GM21825 (cell line): ENCODE measurements at regions not wholly inside any gene's neighbourhood (a gene's known extent, or its start where the extent isn't known, plus 50 kb on each side); places are given as distances from the start of the nearest gene placed in this dataset.

Source experiments
- ATAC-seq: cut with Tn5 transposase; IDR thresholded peaks from one replicate; pipeline ENCODE4 v1.9.1; 2021; ENCODE audit warnings: mild to moderate bottlenecking, moderate library complexity; ENCODE audit not compliant: unreplicated experiment

DNA sequence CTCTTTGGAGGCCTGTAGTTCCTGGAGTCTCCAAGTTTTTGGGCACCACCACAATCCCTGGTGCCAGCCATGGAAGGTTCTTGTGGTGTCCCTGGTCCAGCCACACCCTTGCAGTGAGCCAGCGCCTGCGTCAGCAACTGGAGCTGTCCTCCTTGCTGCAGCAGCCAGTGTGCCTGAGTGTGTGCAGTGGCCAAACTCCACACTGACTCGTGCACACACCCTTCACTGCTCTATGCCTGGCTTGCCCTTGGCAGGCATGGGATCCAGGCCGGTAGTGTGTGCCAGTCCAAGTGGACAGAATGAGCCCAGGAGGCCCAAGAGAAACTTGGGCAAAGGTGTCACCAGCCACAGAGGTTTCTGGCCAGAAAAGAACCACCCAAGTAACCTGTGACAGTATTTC lies 1074.0 kb downstream of the PCDH18 start:
- ATAC-seq, result no peak

DNA sequence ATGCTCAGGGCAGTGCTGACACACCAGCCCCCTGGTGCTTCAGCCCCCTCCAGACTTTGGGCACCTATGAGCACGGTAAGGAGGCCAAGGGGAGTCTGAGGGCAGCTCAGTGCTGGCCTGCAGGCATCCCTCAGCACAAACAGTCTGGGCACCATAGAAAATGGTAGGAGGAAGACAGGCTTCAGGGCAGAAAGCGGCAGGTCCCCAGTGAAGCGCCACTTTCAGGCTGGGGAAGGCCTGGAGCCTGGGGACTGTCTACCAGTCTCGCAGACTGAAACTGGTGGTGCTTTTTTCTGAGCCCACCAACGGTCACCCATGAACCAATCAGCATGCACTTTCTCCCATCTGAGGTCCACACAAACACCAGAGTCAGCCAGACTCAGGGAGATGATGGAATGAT lies 1074.7 kb downstream of the PCDH18 start:
- ATAC-seq, result no peak

DNA sequence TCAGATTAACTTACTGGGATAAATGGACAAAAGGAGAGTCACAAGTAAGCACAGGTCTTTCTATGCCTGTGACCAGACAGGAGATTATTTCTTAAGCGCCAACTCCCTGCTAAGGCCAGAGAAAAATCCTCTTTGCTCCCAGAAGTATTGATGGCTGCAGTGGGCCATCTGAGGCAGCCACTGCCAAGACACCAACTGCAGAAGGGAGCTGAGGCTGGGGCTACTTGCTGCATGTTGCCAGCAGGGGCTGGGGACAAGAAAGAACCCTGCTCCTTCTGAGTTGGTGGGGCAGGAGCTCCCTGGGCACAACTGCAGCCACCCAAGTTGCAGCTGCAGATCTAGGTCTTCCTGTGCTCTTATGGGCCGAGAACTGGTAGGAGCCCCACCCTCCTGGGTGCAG lies 1075.3 kb downstream of the PCDH18 start:
- no peak for ATAC-seq

DNA sequence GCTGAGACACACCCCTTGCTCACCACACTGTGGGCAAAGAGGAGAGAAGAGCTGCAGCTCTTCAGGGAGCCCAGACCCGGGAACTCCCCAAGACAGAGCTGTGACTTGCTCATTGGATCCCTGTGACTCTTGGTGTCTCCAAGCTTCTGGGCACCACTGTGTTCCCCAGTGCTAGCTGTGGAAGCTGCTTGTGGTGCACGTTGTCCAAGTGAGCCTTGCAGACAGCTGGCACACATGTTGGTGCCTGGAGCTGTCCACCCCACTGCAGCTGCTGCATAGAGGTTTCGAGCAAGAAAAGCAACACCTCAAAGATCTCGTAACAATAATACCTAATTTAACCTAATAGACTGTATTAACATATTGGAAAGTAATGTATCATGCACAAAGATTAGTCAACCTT lies 1089.3 kb downstream of the PCDH18 start:
- no peak for ATAC-seq

DNA sequence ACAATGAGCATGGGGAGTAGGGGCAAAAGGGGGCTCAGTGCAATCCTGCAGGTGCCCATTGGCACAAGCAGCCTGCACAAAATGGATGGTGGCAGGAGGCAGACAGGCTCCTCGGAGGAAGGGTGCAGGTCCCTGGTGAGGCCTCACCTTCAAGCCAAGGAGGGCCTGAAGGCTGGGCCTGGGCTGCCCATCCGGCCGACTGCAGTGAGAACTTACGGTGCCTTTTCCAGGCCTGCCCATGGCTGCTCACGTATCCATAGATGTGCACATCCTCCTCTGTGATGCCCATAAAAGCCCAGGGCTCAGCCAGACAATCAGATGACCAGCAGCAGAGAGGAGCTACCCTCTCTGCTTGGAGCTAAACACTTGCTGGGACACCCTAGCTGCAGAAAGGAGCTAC lies 1089.8 kb downstream of the PCDH18 start:
- no peak for ATAC-seq

DNA sequence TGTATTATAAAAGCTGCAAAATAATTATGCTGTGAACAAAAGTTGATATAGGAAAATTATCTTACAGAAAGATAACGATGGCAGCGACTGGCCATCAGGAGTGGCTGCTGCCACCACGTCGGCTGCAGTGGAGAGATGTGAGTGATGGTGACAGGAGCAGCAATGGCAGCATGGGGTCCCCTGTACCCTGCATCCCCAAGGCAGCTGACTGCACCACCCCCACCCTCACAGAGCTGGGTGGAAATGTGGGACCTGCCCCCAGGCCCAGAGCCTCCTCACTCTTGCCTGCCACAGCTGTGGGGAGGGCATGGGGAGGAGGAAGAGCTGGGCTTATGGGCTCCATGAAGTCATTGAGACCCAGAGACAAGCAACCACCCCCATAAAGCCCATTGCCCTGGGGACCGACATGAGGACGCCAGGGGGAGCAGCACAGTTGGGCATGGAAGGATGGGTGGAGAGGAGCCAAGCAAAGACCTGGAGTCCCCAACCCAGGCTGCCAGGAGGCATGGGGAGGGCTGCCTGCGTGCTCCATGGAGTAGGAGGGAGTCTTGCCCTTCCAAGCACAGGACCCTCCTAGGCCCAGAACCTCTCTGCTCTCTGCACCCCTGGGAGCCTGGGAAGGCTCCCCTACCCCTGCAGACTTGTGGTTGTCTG lies 1090.5 kb downstream of the PCDH18 start:
- no peak for ATAC-seq

DNA sequence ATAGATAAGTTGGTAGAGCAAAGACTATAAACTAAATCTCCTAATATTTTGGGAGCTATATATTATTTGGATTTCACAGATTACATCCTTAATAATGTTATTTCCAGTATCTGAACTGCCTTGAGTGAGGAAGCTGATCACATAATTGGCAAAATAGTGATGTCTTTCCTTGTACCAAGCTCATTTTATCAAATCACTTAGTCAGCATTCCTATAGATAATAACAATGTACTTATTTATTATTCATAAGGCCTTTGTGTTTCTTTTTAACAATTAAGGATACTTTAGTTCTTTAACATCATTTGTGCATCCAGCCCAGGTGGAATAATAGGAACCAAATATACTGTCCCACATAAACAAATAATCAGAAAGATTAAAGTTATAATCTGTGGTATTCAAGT lies 1093.6 kb downstream of the PCDH18 start:
- no peak for ATAC-seq

DNA sequence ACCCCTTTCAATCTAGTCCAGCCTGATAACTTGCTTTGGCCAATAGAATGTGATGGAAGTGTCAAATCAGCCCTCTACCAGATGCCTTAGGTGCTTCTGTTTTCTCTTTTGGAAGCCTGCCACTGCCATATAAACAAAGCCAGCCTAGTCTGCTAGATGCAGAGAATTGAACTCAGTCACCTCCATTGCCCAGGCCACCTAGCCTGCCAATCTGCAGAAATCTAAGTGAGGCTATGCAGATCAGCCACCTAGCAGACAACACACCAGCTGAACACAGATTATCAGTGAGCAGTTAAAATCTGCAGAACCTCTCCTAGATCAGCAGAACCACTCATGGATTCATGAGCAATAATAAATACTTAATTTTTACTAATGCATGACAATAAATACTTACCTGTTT lies 1108.2 kb downstream of the PCDH18 start:
- ATAC-seq, result no peak

DNA sequence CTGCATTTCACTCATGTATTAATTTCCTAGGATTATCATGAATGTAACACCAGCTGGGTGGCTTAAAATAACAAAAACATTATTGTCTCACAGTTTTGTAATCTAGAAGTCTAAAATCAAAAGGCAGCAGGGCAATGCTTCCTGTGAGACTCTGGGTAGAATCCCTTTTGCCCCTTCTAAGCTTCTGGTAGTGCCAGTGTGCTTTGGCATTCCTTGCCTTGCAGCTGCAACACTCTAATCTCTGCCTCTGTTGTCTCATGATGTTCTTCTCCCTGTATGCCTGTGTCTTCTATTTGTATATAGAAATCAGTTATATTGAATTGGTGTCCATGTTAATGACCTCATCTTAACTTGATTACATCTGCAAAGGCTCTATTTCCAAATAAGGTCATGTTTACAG lies 1117.3 kb downstream of the PCDH18 start:
- no peak for ATAC-seq

DNA sequence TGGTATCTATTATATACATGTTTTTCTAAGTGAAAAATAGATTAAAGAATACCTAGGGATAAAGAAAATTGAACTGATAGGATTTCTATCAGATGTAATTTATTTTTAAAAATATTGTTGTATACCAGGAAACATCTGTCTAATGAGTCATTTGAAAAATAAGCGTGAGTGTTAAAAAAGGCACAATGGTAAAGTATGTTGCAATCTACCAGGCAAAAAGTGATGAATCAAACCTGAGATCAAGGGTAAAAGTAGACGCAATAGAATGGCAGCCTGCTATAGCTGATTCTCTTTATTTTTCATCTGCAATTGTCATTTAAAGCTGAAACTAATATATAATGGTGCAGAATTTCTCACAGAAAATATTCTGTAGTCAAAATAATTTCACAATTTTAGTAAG lies 1119.6 kb downstream of the PCDH18 start:
- ATAC-seq, result no peak

DNA sequence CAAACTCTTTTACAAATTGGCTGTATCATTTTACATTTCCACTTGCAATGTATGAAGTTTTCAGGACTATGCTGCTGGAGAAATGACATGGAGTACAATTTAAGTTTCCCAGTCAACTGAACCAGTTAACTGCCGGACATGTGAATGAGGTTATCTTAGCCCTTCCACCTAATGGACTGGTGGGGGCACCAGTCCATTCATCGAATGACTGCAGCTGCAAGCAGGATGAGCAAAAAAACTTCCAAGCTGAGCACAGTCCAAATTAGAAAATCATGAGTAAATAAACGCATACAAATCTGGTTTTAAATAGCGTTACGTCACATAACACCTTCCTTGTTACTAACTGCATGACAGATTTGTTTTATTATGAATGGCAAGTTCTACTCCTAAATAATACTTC lies 1131.5 kb downstream of the PCDH18 start:
- ATAC-seq, result no peak

DNA sequence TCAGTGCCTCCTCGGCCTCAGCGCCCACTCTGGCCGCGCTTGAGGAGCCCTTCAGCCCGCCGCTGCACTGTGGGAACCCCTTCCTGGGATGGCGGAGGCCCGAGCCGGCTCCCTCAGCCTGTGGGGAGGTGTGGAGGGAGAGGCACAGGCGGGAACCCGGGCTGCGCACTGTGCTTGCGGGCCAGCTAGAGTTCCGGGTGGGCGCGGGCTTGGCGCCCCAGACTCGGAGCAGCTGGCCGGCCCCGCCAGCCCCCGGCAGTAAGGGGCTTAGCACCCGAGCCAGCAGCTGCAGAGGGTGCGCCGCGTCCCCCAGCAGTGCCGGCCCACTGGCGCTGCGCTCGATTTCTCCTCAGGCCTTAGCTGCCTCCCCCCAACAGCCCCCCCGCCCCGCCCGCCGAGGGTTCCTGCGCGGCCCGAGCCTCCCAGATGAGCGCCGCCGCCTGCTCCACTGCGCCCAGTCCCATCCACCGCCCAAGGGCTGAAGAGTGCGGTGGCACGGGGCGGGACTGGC lies 1137.0 kb downstream of the PCDH18 start:
- no peak for ATAC-seq

DNA sequence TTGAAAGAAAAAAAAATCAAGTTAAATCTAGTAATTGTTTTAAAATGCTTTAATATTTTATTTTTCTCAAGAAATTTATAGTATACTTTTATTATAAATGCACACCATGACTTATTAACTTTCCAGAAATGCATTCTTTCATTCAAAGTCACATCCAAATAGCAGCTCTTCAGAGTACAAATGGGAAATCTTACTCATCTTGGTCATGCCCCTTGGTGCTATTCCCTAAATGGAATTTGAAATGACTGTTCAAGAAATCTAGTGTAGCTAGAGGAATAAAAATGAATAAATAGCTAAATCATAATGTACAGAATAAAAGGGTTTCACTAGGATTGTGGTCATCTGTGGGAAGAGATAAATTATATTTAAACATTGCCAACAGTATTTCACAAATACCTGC lies 1139.7 kb downstream of the PCDH18 start:
- no peak for ATAC-seq

DNA sequence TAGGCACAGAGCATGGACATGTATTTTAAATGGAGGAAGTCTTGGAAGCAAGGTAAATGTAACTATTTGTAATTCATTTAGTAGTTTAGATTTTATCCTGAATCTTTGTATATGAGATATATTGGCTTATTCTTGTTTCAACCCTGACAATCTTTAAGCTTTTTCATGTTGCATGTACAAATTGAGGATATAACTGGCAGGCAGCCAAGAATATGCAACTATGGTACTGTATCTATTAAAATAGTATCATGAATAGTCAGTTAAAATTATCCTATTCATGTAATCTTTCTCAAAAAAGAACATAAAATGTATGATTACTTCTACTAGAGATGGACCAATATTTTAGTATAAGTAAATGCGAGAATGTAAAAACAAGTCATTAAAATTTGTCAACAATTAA lies 1141.5 kb downstream of the PCDH18 start:
- ATAC-seq, result no peak

DNA sequence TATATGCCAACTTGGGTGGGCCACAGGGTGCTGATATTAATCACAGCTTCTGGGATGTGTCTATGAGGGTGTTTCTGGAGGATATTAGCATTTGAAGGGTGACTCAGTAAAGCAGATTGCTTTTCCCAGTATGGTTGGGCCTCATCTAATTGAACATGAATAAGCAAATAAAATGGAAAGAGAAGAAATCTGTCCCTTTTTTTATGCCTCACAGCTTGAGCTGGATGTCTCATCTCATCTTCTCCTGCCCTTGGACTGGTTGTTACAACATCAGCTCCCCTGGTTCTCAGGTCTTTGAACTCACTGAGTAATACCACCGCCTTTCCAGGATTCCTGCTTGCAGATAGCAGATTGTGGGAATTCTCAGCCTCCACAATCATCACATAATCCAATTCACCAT lies 1149.2 kb downstream of the PCDH18 start:
- ATAC-seq, result no peak

DNA sequence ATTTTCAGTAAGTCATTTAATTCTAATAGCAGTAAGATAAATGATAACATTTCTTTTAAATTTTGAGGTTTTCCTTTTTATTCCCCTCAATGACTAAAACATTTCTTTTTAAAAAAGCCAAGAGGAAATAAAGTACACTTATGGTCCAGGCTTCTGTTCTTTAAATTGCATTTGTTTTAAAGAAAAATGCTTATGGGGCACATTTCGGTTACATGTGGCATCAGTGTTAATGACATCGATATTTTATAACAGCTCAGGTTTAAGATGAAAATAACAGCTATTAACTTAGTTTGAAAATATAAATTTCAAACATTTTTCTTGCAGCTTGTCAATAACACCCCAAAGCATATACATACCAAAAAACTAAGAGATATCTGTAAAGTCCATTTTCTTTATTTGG lies 1161.1 kb downstream of the PCDH18 start:
- ATAC-seq, result no peak

DNA sequence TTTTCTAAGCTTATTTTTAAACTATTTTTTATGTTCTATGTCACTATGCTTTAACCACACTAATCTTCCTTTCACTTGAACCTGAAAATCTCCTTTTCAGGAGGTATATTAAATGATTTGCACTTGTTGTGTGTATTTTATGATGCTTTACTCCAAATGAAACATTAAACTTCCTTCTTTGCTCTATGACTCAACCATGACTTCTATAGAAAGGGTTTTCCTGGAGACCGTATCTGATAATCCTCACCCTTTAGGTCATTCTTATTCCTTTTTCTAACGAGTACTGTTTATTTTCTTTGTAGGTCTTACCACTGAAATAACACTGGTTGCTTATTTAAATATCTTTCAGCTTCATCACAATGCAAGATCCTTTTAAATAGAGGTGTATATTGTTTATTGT lies 1163.2 kb downstream of the PCDH18 start:
- ATAC-seq, result no peak

DNA sequence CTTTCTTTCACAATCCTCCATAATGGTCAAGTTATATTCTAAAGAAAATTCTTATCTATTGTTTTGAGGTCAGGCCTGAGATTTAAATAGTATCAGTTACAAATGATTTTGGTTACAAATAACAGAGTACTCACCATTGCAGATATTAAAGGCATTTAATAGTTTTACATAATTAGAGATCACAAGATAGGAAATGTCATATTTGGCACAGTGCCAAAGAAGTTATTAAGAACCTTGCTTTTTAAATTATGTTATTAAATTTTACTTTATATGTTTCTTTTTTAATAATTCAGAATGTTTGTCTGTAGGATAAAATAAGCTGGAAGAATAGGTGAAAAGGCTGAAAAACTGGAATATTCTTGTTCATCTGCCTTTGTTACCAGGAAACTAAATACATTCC lies 1174.7 kb downstream of the PCDH18 start:
- ATAC-seq, result no peak

DNA sequence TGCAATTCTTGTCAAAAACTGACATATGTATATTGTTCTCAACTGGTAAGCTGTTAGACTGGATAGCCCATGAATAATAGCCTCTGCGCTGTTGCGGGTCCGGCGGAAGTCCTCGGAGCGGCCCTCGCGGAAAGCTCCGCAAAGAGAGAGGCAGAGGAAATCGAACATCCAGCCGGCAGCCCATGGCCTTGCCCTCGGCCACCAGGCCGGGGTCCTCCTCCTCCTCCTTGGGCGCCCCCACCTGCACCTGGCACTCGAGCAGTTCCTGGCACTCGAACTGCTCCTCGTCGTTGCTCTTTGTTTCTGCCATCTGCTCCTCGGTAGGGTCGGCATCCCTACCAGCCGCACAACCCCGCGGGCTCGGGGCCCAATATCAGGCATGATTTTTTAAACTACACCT lies 1176.3 kb downstream of the PCDH18 start:
- ATAC-seq, result no peak

DNA sequence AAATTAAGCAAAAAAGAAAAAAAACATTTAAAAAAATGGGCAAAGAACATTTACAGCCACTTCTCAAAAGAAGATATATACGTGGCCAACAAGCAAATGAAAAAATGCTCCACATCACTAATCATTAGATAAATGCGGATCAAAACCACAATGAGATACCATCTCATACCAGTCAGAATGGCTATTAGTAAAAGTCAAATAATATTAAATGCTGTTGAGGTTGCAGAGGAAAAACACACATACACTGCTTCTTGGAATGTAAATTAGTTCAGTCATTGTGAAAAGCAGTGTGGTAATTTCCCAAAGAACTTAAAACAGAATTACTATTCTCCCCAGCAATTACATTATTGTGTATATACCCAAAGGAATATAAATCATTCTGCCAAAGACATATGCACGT lies 1189.0 kb downstream of the PCDH18 start:
- no peak for ATAC-seq

DNA sequence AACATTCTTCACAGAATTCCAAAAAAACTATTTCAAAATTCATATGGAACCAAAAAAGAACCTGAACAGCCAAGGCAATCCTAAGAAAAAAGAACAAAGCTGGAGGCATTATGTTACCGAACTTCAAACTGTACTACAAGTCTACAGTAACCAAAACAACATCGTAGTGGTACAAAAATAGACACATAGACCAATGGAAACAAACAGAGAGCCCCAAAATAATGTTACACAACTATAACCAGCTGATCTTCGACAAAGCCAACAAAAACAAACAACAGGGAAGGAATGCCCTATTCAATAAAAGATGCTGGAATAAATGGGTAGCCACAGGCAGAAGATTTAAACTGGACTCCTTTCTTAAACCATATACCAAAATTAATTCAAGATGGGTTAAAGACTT lies 1189.6 kb downstream of the PCDH18 start:
- no peak for ATAC-seq

DNA sequence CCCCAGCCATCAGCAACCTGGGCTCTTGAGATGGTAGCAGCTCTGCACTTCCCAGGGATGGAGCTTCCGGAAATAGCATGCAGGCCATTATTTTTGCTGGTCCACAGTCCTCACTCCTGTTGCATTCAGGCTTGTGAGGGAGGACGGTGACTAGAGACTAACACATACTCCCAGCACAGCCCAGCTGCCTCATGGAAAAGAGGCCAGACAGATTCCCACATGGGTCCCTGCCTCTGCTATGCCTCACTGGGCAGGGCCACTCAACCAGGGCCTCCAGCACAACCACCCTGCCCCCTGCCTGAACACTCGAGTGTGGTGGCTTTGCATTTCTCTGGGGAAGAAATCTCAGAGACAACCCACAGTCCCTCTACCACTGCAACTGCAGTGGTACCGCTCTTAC lies 1195.1 kb downstream of the PCDH18 start:
- no peak for ATAC-seq

DNA sequence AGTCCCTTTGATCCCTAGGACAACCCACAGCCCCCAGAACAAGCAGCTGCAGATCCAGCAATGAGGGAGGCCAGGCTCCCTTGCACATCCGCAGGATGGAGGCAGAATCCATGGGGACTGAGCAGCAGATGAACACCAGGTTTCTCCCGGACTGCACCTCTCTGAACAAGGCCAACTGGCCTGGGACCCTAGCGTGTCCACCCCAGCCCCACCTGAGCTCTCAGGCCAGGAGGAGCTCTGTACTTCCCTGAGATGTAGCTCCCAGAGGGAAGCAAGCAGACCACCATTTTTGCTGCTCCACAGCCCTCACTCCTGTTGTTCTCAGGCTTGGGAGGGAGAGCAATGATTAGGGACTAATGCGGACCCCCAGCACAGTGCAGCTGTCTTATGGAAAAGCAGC lies 1195.8 kb downstream of the PCDH18 start:
- no peak for ATAC-seq
